Ecto neural progenitor cell (in vitro differentiated cells): ENCODE measurements at regions not wholly inside any gene's neighbourhood (a gene's known extent, or its start where the extent isn't known, plus 50 kb on each side); places are given as distances from the start of the nearest gene placed in this dataset.

Source experiments
- DNase-seq: peaks from one replicate; pipeline ENCODE4 v3.0.0-alpha.2; 2018; ENCODE audit warnings: low spot score

GRCh38 chr2:187939180-187939579 is 352.5 kb upstream of the GULP1 start:
- DNase-seq, result no peak

GRCh38 chr2:187942876-187943275 is 348.8 kb upstream of the GULP1 start:
- DNase-seq, result no peak

GRCh38 chr2:187943772-187944369 is 347.8 kb upstream of the GULP1 start:
- DNase-seq, result no peak

GRCh38 chr2:187949859-187950258 is 341.8 kb upstream of the GULP1 start:
- DNase-seq, result no peak

- DNase-seq, result no peak
Measured at GRCh38 chr2:187951470-187952218, 340.0 kb upstream of the GULP1 start.

- no peak for DNase-seq
Measured at GRCh38 chr2:187956906-187957534, 334.7 kb upstream of the GULP1 start.

- no peak for DNase-seq
Measured at GRCh38 chr2:187959821-187960220, 331.9 kb upstream of the GULP1 start.

GRCh38 chr2:187962538-187962937 is 329.1 kb upstream of the GULP1 start:
- no peak for DNase-seq

GRCh38 chr2:187964746-187965145 is 326.9 kb upstream of the GULP1 start:
- DNase-seq, result no peak

- DNase-seq, result no peak
Measured at GRCh38 chr2:187966924-187967323, 324.8 kb upstream of the GULP1 start.

- no peak for DNase-seq
Measured at GRCh38 chr2:187971893-187972292, 319.8 kb upstream of the GULP1 start.

- DNase-seq, result no peak
Measured at GRCh38 chr2:187976259-187976985, 315.3 kb upstream of the GULP1 start.

- DNase-seq, result no peak
Measured at GRCh38 chr2:187976986-187977333, 314.7 kb upstream of the GULP1 start.

GRCh38 chr2:187978356-187978755 is 313.3 kb upstream of the GULP1 start:
- DNase-seq, result no peak

GRCh38 chr2:187982668-187983067 is 309.0 kb upstream of the GULP1 start:
- DNase-seq, result no peak

GRCh38 chr2:187985195-187985594 is 306.5 kb upstream of the GULP1 start:
- no peak for DNase-seq

GRCh38 chr2:187985923-187986322 is 305.8 kb upstream of the GULP1 start:
- DNase-seq, result no peak

GRCh38 chr2:187986390-187987105 is 305.1 kb upstream of the GULP1 start:
- no peak for DNase-seq

GRCh38 chr2:187988348-187988747 is 303.3 kb upstream of the GULP1 start:
- no peak for DNase-seq

- no peak for DNase-seq
Measured at GRCh38 chr2:187989925-187990623, 301.6 kb upstream of the GULP1 start.

- no peak for DNase-seq
Measured at GRCh38 chr2:187991389-187991788, 300.3 kb upstream of the GULP1 start.
